HEK293 (cell line): ENCODE measurements at regions not wholly inside any gene's neighbourhood (a gene's known extent, or its start where the extent isn't known, plus 50 kb on each side); places are given as distances from the start of the nearest gene placed in this dataset.

Experiments used
- CTCF ChIP-seq: fragments of 450-650 bp; formaldehyde crosslinking; IDR thresholded peaks from 2 replicates; pipeline ENCODE4 v1.5.1; 2016; ENCODE audit warnings: missing biosample characterization, missing genetic modification characterization
- MYNN ChIP-seq: fragments of 450-650 bp; formaldehyde crosslinking; IDR thresholded peaks from 2 replicates; pipeline ENCODE4 v1.5.1; 2016; ENCODE audit warnings: missing biosample characterization, missing genetic modification characterization, borderline replicate concordance
- REST ChIP-seq: fragments of 450-650 bp; formaldehyde crosslinking; IDR thresholded peaks from 2 replicates; pipeline ENCODE4 v1.5.1; 2016; ENCODE audit warnings: missing biosample characterization, missing genetic modification characterization
- ZFP37 ChIP-seq: fragments of 450-650 bp; formaldehyde crosslinking; IDR thresholded peaks from 2 replicates; pipeline ENCODE4 v1.5.1; 2016; ENCODE audit warnings: missing biosample characterization, missing genetic modification characterization
- ZNF121 ChIP-seq: fragments of 450-650 bp; formaldehyde crosslinking; IDR thresholded peaks from 2 replicates; pipeline ENCODE4 v1.5.1; 2016; ENCODE audit warnings: missing biosample characterization, missing genetic modification characterization
- ZNF623 ChIP-seq: fragments of 450-650 bp; formaldehyde crosslinking; IDR thresholded peaks from 2 replicates; pipeline ENCODE4 v1.5.1; 2016; ENCODE audit warnings: missing biosample characterization, missing genetic modification characterization
- ZNF645 ChIP-seq: fragments of 450-650 bp; formaldehyde crosslinking; IDR thresholded peaks from 2 replicates; pipeline ENCODE4; 2016; ENCODE audit warnings: missing biosample characterization, missing genetic modification characterization

GRCh38 chrX:1035206-1035605 is 177.2 kb downstream of the CRLF2 start:
- TF ChIP-seq ZNF645 (tag by site-specific recombination) (no peak), CTCF (tag by site-specific recombination) (no peak), REST (tag by site-specific recombination) (no peak), MYNN (tag by site-specific recombination) (no peak), ZNF623 (no peak), ZFP37 (tag by site-specific recombination) (no peak), ZNF121 (no peak)
